H1 (cell line): ENCODE measurements at regions not wholly inside any gene's neighbourhood (a gene's known extent, or its start where the extent isn't known, plus 50 kb on each side); places are given as distances from the start of the nearest gene placed in this dataset.

Source experiments
- CHD1 ChIP-seq: IDR thresholded peaks from 2 replicates; pipeline ENCODE4 v1.6.1; 2012; ENCODE audit warnings: low read depth, low read length, improper control_type of control experiment
- CHD7 ChIP-seq: fragments of 300-600 bp; sonication (generic); IDR thresholded peaks from 2 replicates; pipeline ENCODE4 v1.7.1; 2012; ENCODE audit warnings: low read length, moderate library complexity, mild to moderate bottlenecking, inconsistent platforms; ENCODE audit not compliant: insufficient replicate concordance
- CREB1 ChIP-seq: IDR thresholded peaks from 2 replicates; pipeline ENCODE4 v1.6.1; 2012; ENCODE audit warnings: inconsistent platforms
- FOSL1 ChIP-seq: IDR thresholded peaks from 2 replicates; pipeline ENCODE4 v1.6.1; 2011; ENCODE audit warnings: mild to moderate bottlenecking, low read depth, low read length, moderate library complexity; ENCODE audit not compliant: insufficient read depth
- SP2 ChIP-seq: IDR thresholded peaks from 2 replicates; pipeline ENCODE4 v1.6.1; 2012; ENCODE audit warnings: mild to moderate bottlenecking, low read length, inconsistent platforms
- TAF1 ChIP-seq: IDR thresholded peaks from 2 replicates; pipeline ENCODE4 v1.6.1; 2011; ENCODE audit warnings: mild to moderate bottlenecking, low read depth, low read length

- TF ChIP-seq CHD7 (no peak), CREB1 (no peak), TAF1 (no peak), SP2 (no peak), CHD1 (no peak), FOSL1 (no peak)
Observed at GRCh38 chr14:86015511-86015910, 485.6 kb downstream of the FLRT2 start (continued).
